Astrocyte of the spinal cord (primary cell): ENCODE measurements at regions not wholly inside any gene's neighbourhood (a gene's known extent, or its start where the extent isn't known, plus 50 kb on each side); places are given as distances from the start of the nearest gene placed in this dataset.

Experiments
- DNase-seq: peaks from one replicate; pipeline ENCODE4 v3.0.0; 2011; ENCODE audit warnings: low read depth, low spot score
- H3K4me3 ChIP-seq: 2 replicates; pipeline ENCODE4 v1.5.1; 2011; ENCODE audit warnings: low read depth, mild to moderate bottlenecking, low read length, moderate library complexity
- CTCF ChIP-seq: IDR thresholded peaks from 2 replicates; pipeline ENCODE4 v1.5.1; 2012; ENCODE audit warnings: low read depth, mild to moderate bottlenecking, low read length, inconsistent platforms
- in situ Hi-C: cut with HindIII; loops from 2 replicates; pipeline ENCODE4 v1.10.0; 2017; ENCODE audit warnings: low sequenced_read_pairs

GRCh38 chrX:36436361-36436760 is 516.8 kb downstream of the CFAP47 start:
- no peak for TF ChIP-seq CTCF
- in situ Hi-C loops = no loop called here
- no peak for DNase-seq
- no peak overlapping the region for H3K4me3 ChIP-seq

GRCh38 chrX:36443007-36443406 is 523.5 kb downstream of the CFAP47 start:
- DNase-seq = no peak
- no peak overlapping the region for H3K4me3 ChIP-seq
- no peak for TF ChIP-seq CTCF
- in situ Hi-C loops = no loop called here

GRCh38 chrX:36445566-36445965 is 526.0 kb downstream of the CFAP47 start:
- H3K4me3 ChIP-seq = no peak overlapping the region
- TF ChIP-seq CTCF = no peak
- DNase-seq = no peak
- in situ Hi-C loops = no loop called here

- TF ChIP-seq CTCF = no peak
- in situ Hi-C loops = no loop called here
- no peak overlapping the region for H3K4me3 ChIP-seq
- no peak for DNase-seq
These were observed 542.6 kb downstream of the CFAP47 start for GRCh38 chrX:36462142-36462541.

- in situ Hi-C loops = no loop called here
- TF ChIP-seq CTCF = no peak
- no peak overlapping the region for H3K4me3 ChIP-seq
- DNase-seq = no peak
These were observed 527.6 kb upstream of the FAM47C start for GRCh38 chrX:36480441-36480990.

GRCh38 chrX:36501169-36501702 is 506.9 kb upstream of the FAM47C start:
- no peak for TF ChIP-seq CTCF
- in situ Hi-C loops = no loop called here

More at GRCh38 chrX:36501169-36501702, 506.9 kb upstream of the FAM47C start:
- no peak overlapping the region for H3K4me3 ChIP-seq
- DNase-seq = no peak
